ENCODE measurements at regions not wholly inside any gene's neighbourhood (a gene's known extent, or its start where the extent isn't known, plus 50 kb on each side); places are given as distances from the start of the nearest gene placed in this dataset.
"Not testable (repeated sequence)": the region's sequence is repeated elsewhere in the genome, so short reads cannot be mapped to it uniquely, and the experiment has no call there.

DNA sequence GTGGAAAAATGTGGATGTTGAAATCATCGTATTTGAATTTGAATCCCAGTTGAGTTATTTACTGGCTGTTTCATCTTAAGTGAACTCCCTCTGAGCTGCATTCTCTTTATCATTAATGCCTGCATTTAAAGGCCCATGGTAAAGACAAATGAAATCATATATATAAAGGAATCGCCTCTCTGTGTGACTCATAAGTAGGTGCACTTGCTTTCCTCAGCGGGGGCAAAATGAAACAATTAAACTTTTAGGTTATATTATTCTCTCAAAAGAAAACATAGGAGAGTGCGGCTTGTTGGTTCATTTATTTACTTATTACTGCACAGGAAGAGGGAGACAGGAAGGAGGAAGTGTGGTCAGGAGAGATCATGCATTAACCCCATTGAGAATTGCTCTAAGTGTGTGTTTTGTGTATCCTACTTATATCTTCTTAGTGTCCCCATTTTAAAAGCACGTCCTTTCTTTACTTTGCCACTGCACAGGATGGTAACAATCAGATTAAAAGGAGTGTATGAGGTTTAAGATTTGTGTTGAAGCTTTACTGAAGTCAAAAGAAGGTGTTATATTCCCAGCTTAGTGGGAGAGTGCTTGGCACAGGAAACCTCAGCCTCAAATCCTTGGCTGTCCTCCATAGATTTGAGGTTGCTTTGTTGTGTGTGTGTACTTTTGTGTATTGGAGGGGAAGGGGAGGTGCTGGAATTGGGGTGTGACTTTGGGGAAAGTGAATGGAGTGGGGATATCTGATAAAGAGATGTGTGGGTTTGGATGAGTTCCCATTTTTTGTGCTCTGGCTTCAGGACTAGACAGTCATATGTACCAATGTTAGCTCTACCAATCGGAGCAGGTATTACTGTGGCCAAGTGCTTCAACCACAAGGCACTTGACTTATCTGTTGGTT, 595.8 kb upstream of the NR2F2 start:
- no peak for DNase-seq

DNA sequence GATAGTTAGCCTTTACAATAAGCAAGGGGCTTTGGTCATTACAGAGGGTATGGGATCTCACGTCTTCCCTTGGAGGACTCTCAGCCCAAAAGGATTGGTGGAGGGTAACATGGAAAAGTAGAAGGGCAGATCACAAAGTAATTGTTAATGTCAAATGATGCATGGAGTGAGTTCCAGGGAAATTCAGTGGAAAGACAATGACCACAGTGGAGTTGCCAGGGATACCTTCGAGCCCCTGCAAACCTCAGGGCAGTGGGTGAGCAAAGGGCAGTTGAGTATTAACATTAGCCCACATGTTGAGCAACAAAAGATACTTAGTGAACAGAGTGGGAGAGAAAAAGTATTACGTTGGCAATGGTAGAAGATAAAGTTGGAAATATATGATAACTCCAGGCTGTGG, 593.4 kb upstream of the NR2F2 start:
- no peak for DNase-seq

DNA sequence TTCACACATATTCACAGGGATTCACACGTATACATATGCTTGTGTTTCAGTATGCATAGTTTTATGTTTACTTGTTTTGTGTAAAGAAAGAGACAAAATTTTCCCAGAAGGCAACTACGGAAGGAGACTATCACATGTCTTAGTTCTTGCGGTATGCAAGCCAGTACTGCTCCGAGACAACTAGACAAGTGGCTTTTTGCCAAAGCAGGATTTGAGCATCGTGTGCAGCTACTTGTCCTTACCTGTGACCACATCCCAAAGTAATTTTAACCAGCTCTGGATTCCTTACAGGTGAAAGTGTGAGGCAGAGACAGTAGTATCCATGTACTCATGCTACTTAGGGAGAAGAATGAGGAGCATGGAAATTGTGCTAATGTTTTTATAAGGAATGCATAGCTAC, 591.4 kb upstream of the NR2F2 start:
- no peak for DNase-seq

DNA sequence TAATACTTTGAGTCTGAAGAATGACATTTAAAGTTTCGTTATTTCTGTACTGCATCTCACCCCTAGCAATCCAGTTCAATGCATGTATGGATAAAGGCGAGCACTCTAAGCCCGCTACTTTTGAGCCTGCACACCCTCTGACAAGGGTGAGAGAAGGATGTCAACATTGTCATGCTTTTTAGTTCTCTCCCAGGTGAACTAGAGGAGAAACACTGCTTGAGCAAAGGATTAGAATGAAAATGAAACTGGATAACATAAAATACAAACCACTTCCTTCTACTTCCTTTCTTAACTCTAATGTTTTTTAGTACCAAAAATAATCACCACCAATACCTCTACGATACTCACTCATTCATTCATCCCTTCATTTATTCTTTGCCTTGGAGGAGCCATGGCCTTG, 588.7 kb upstream of the NR2F2 start:
- DNase-seq, result no peak

DNA sequence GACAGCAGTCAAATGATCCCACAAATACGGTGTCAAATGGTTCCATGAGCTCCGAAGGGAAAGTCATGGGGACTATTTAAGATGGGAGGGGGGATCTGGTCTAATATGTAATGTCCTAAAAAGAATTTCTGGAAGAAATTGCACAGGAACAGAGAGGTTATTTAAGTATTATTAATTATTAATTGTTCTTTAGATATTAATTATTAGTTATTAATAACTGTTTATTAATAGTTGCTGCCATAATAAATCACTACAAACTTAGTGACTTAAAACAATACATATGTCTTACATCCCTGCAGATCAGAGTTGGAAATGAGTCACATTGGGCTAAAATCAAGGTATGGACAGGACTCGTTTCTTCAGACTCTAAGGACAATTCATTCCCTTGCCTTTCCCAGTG, 588.2 kb upstream of the NR2F2 start:
- DNase-seq, result no peak

DNA sequence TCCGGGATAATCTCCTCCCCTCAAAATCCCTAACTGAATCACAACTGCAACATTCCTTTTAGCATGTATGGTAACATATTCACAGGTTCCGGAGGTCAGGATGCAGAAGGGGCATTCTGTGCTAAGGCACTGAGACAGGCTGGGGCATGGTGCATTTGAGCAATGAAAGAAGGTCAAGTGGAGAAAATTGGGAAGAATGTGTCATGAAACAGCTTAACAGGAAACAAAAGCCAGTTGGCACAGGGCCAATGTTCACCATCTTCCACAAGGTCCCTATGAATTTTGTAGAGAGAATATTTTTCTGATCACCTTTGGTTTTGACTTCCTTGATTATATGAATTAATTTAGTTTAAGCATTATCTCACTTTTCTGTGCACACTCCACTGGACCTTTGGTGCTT, 587.7 kb upstream of the NR2F2 start:
- no peak for DNase-seq

DNA sequence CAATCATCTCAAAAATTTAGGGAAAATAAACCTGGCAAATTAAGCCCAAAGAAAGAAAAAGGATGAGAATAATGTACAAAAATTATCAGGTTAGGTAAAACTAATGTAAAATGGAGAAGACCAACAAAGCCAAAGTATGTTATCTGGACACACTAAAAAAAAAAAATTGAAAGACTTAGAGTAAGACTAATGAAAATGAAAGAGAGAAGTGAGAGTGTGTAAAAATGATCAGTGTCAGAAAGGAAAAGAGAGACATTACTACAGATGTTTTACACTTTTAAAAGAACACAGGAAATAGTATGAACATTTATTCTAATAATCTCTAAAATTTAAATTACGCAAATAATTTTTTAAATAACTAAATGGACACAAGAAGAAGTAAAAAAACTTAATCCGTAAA, 573.3 kb upstream of the NR2F2 start:
- no peak for DNase-seq

DNA sequence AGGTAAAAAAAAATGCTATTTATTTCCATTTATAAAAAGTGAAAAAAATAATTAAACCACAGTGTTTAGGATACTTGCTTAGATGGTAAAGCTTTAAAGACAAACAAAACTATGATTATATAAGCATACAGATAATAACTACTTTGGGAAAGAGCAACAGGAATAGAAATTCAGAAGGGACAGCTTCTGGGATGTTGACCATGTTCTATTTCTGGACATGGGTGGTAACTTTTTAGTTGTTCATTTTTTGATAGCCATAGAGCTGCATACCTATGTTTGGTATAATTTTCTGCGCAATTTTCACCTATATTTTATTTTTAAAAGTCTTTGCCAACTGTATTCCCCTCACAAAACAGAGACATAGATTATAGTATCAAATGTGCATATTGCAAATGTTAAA, 572.0 kb upstream of the NR2F2 start:
- DNase-seq, result no peak

DNA sequence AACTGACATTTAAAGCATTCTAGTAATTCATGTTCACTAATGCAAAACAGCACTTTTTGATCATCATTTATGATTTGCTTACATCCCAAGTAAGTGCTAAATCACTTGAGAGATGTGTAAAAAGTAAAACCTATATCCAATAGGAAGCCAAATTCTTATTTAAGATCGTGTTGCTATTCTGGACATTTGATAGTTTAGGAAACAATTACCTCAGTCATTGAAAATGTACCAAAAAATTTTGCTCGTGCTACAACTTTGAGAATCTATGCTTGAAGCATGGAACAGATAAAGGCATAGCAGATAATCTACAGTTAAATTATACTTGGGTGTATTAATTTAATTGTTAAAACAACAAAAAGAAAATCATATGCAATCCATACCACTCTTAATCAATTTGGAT, 571.6 kb upstream of the NR2F2 start:
- DNase-seq, result no peak

DNA sequence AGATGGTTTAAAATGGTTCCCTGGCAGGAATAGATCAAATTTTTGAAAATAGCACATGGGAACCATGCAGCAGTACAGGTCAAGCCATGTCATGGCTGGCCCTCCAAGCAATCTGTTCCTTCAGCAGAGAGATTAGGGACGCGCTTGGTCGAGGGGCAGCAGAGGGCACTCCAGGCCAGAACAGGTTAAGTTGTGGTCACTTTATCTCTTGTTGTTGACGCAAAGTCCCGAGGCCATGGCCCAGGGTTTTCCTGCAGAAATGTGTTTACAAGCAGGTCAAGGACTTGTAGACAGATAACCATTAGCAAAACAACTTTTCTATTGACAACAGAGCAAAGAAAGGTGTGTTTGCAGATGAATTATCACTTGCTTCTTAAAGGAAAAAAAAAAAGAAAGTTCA, 570.0 kb upstream of the NR2F2 start:
- no peak for DNase-seq

DNA sequence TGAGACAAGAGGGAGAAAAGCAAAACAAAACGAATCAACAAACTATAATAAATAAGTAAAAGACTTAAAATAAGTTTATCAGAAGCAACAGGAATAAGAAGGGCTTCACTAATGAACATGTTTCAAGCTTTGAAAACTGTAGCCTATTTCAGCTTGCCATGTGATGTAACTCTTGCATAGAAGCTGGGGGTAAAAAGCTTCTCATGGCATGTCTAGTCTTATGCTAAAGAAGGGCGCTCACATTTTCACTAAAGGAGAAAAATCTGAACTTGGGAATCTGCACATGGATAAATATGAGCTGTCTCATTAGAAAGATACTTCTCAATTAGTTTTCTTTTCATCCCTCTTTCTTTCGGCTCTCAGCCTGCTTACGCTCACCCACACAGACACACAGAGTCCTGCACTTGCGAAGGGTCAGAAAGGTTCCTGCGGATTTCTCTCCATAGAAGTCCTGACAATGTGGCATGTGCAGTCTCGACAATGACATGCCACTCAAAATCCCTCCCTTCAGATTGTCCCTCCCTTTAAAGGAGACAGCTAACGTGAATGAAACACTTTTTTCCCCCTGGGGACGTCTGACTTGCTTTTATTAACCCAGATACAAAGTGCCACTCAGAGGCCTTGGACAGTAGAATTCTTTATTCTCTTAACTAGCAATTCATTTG, 568.9 kb upstream of the NR2F2 start:
- no peak for DNase-seq

DNA sequence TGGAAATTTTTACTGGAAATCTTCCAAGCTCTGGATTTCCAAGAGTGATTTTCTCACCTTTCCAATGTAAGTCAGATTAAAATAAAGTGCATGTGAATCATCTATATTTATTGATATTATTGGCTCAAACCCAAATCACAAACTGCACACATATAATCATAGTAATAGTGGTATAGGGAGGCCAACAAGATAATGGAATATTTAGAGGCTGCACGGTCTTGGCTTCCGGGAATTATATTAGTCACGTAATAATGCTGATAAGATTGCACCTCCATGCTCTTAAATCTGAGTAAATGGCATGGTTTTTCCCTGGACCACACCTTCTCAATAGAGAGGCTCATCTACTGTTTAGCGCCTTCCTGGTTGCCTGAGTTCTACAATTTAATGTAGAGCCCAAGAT, 567.1 kb upstream of the NR2F2 start:
- no peak for DNase-seq

DNA sequence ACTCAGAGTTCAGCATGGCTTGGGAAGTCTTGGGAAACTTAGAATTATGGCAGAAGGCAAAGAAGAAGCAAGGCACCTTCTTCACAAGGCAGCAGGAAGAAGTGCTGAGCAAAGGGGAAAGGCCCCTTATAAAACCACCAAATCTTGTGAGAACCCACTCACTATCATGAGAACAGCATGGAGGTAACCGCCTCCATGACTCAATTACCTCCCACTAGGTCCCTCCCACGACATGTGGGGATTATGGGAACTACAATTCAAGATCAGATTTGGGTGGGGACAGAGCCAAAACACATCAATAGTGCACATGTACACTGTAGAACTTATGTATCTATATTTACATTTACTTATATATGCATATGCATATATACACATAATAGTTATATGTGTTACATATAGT, 565.3 kb upstream of the NR2F2 start:
- DNase-seq, result no peak

DNA sequence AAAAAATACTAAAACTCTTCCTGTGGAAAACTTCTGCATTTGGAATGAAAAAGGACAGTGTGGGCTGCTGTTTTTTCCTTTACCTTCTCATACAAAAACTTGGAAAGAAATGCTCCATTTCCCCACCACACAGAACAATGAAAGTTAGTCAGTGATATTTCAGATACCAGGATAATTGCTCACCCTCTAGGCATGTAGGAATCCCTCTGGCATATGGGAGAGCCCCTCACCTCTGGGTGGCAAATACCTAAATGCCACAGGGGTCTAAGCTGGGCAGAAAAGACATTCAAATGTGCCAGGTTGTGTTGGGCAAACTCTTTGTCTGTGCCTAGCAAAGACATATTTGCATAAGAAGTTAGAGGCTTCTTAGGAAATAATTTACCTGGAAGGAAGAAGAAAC, 560.3 kb upstream of the NR2F2 start:
- DNase-seq, result no peak

DNA sequence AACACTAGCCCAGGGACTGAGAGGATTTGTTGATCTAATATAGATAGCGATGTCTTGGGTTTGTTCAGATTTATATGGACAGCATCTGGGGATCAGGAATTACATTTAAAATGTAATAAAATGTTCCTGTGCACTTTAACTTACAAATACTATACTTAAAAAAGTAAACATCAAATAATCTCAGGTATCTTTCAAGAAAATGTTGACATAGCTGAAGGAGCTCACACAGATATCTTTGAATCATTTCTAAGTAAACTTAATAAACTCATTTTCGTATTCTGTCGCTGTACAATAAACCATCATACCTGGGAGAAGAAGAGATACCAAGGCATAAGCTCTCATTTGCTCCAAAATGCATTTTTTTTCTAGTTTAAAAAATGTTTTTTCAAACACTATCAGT, 557.5 kb upstream of the NR2F2 start:
- no peak for DNase-seq

DNA sequence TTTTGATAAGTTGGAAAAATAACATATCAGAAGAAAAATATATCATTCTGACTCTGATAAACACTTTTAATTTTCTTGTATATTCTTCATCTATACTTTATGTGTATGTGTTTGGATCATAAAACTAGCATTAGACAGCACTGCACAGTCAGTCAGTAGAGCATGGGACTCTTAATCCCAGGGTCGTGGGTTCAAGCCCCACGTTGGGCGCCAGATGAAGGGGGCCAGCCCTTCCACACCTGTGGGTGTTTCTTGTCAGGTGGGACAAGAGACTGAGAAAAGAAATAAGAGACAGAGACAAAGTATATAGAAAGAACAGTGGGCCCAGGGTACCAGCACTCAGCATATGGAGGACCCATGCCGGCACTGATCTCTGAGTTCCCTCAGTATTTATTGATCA, 546.0 kb upstream of the NR2F2 start:
- DNase-seq, result no peak

DNA sequence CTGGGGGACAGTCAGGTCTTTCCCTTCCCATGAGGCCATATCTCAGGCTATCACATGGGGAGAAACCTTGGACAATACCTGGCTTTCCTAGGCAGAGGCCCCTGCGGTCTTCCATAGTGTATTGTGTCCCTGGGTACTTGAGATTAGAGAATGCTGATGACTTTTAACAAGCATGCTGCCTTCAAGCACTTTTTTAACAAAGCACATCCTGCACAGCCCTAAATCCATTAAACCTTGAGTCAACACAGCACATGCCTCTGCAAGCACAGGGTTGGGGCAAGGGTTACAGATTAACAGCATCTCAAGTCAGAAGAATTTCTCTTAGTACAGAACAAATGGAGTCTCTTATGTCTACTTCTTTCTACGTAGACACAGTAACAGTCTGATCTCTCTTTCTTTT, 545.2 kb upstream of the NR2F2 start:
- DNase-seq, result not testable (repeated sequence)

DNA sequence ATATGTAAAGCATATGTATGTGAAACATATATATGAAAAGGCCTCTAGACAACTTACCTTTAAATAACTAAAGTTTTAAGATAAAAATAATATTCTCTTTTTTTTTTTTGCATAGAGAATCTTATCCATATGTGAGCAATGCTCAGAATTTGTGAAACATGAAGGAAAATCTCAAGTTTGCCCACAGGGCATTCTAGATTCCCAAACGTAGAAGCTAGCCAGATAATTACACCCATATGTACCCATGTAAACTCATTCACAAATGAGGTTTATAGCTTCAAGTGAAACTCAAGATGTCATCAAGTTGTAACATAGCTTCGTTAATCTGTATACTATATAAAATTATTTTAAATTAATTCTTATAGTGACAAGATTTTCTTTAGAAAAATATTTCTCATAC, 537.3 kb upstream of the NR2F2 start:
- no peak for DNase-seq

DNA sequence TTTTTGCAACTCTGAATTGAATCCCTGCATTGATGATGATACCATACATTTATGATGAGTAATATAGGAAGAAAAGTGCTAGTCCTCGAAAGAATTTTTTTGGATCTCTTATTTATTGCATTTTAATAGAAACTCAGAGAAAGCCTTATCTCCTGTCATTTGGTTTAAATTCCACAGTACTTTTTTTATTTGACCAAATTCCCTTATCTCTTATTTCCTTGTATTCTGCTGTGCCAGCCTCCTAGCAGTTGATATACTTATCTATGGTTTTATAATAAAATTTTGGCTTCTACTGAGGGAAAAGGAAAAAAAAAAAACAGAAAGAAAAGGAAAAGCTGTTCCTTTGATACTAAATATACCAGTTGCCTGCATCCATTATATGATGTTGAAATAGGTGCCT, 535.1 kb upstream of the NR2F2 start:
- DNase-seq, result no peak

DNA sequence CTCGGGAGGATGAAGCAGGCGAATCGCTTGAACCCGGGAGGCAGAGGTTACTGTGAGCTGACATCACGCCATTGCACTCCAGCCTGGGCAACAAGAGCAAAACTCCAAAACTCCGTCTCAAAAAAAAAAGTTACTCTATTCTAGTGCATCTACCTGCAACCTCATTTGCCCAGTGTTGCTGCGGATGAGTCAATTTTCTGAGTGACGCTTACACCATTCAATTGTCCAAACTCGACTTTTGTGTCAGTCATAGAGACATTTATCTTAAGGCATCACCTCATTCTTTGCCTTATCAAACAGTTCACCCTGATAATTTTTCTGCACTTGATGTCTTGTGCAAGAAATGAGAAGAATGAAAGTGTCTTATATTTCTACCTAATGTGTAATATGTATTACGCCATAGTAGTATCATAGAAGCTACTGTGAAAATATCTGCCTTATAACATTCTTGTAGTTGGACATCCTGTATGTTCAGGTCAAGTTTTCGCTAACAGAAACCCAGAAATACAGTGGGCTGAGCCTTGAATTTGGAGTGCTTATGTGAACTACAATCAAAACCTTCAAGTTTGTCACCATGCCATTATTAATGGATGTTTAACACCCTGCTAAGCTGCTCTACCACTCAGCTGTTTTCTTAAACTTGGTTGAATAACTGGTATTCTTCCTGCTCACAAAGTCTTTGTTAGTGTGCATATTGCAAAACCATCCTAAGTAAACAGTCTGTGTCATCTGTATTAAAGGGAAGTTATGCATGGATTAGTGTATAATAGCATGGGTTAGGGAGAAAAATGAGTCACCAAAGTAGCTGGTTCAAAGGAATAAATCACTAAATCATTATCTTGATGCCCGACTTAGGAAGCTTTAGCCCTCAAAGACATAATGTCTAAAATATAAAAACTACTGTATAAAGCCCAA, 531.0 kb upstream of the NR2F2 start:
- DNase-seq, result no peak

DNA sequence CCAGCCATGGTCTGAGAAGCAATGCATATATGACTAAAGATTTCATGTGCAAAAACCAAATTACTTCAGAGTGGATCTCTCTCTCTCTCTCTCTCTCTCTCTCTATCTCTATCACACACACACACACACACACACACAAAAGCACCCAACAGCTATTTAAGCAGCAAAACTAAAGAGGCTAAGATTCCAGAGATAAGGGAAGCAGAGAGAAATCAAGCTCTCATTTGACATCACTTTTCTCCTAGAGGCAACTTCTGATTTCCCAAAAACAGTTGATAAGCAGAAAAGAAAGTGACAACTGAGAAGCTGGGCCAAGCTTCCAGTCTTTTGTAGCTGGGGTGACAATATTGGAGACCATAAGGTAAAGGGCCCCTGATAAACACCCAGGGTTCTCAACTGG, 526.0 kb upstream of the NR2F2 start:
- no peak for DNase-seq

DNA sequence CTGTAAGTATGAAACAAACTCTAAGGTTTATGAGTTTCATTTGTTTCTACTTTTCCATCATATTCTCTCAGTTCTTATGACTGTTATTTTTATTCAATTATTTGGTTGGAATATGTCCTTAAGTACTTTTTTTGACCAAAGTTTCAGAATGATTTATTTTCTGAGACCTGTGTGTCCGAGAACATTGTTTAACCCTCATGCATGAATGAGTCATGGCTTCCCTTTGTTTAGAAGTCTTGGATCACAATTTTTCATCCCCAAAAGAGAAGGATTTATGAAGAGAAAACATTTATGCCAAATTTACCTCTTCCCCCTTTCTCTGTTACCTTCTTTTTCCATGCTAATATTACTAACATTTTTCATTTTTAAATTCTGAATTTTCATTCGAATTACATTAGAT, 518.0 kb upstream of the NR2F2 start:
- DNase-seq, result no peak

DNA sequence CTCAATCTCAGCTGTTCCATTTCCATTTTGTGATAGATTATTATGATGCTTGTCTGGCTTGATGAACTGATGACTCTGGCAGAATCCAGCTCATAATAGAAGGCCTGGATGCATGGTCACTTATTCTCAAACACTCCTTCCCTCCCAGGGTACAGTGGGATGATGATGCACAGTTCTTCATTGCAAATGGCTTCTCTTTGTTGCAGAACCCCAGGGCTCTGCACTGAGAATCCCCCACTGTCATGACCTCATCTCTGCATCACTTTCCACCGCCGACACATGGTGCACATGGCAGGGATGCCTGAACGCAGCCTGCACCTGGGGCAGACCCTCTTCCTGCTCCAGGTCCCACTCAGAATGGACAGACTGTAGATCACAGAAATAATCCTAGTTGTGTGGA, 515.6 kb upstream of the NR2F2 start:
- no peak for DNase-seq

DNA sequence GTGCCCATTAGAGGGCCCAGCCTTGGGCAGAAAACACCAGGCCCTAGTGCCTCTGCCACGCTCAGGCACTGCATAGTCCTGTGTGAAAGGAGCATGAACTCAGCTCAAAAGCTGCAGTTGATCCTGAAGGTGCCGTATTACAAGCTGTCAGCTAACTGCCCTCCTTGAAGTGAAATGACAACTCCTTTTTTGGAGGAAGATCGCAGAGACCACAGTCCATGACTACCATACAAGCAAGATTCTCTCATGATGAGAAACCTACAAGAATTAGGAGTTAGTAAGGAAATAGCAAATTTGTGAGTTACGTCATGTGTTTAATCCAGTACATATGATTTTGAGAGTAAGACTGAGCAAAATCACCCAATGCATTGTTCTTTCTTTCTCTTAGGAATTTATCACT, 513.9 kb upstream of the NR2F2 start:
- DNase-seq, result no peak
